ENCODE measurements at regions not wholly inside any gene's neighbourhood (a gene's known extent, or its start where the extent isn't known, plus 50 kb on each side); places are given as distances from the start of the nearest gene placed in this dataset.

- intact Hi-C loops (cut with DNase I), result no loop called here
- no peak for DNase-seq (ENCODE audit: missing footprints)
- no peak for ATAC-seq
These were observed 161.0 kb downstream of the ISL1 start for GRCh38 chr5:51544031-51544785.

- ATAC-seq (no peak), DNase-seq (ENCODE audit: missing footprints) (no peak)
- intact Hi-C loops (cut with DNase I), result no loop called here
These were observed 173.6 kb downstream of the ISL1 start for GRCh38 chr5:51556833-51557232.

GRCh38 chr5:51558682-51559081 lies 175.4 kb downstream of the ISL1 start:
- ATAC-seq, result no peak
- intact Hi-C loops (cut with DNase I), result no loop called here
- DNase-seq (ENCODE audit: missing footprints), result no peak

GRCh38 chr5:51559339-51559738 lies 176.1 kb downstream of the ISL1 start:
- ATAC-seq (no peak), DNase-seq (ENCODE audit: missing footprints) (no peak)
- intact Hi-C loops (cut with DNase I), result no loop called here

- intact Hi-C loops (cut with DNase I), result no loop called here
- ATAC-seq (no peak), DNase-seq (ENCODE audit: missing footprints) (no peak)
These were observed 176.8 kb downstream of the ISL1 start for GRCh38 chr5:51559921-51560658.

GRCh38 chr5:51566953-51567352 lies 183.7 kb downstream of the ISL1 start:
- ATAC-seq (no peak), DNase-seq (ENCODE audit: missing footprints) (no peak)
- intact Hi-C loops (cut with DNase I), result no loop called here

GRCh38 chr5:51567636-51568035 lies 184.4 kb downstream of the ISL1 start:
- DNase-seq (ENCODE audit: missing footprints), result no peak

GRCh38 chr5:51573835-51574234 lies 190.6 kb downstream of the ISL1 start:
- intact Hi-C loops (cut with DNase I), result no loop called here
- no peak for ATAC-seq
- DNase-seq (ENCODE audit: missing footprints), result no peak

More at GRCh38 chr5:51567636-51568035, 184.4 kb downstream of the ISL1 start:
- ATAC-seq, result no peak
- intact Hi-C loops (cut with DNase I), result no loop called here

- DNase-seq (ENCODE audit: missing footprints), result no peak
- intact Hi-C loops (cut with DNase I), result no loop called here
- ATAC-seq, result no peak
These were observed 199.7 kb downstream of the ISL1 start for GRCh38 chr5:51582871-51583394.

GRCh38 chr5:51598026-51598425 lies 214.8 kb downstream of the ISL1 start:
- intact Hi-C loops (cut with DNase I), result no loop called here
- ATAC-seq (no peak), DNase-seq (ENCODE audit: missing footprints) (no peak)

GRCh38 chr5:51599587-51599986 lies 216.3 kb downstream of the ISL1 start:
- intact Hi-C loops (cut with DNase I), result no loop called here
- DNase-seq (ENCODE audit: missing footprints) (no peak), ATAC-seq (no peak)

GRCh38 chr5:51604324-51604723 lies 221.1 kb downstream of the ISL1 start:
- intact Hi-C loops (cut with DNase I), result no loop called here
- no peak for ATAC-seq
- no peak for DNase-seq (ENCODE audit: missing footprints)

GRCh38 chr5:51606921-51607320 lies 223.7 kb downstream of the ISL1 start:
- DNase-seq (ENCODE audit: missing footprints), result no peak
- no peak for ATAC-seq
- intact Hi-C loops (cut with DNase I), result no loop called here

- ATAC-seq, result no peak
- DNase-seq (ENCODE audit: missing footprints), result no peak
- intact Hi-C loops (cut with DNase I), result no loop called here
These were observed 235.0 kb downstream of the ISL1 start for GRCh38 chr5:51618234-51618633.

- DNase-seq (ENCODE audit: missing footprints), result no peak
- intact Hi-C loops (cut with DNase I), result no loop called here
- ATAC-seq, result no peak
These were observed 237.9 kb downstream of the ISL1 start for GRCh38 chr5:51621156-51621555.

- DNase-seq (ENCODE audit: missing footprints) (no peak), ATAC-seq (no peak)
- intact Hi-C loops (cut with DNase I), result no loop called here
These were observed 239.0 kb downstream of the ISL1 start for GRCh38 chr5:51622161-51622790.

GRCh38 chr5:51625224-51625968 lies 242.1 kb downstream of the ISL1 start:
- ATAC-seq, result no peak
- no peak for DNase-seq (ENCODE audit: missing footprints)
- intact Hi-C loops (cut with DNase I), result no loop called here

- intact Hi-C loops (cut with DNase I), result no loop called here
- ATAC-seq (no peak), DNase-seq (ENCODE audit: missing footprints) (no peak)
These were observed 248.8 kb downstream of the ISL1 start for GRCh38 chr5:51632027-51632426.

GRCh38 chr5:51632793-51633192 lies 249.5 kb downstream of the ISL1 start:
- DNase-seq (ENCODE audit: missing footprints), result peak; percentile 28
- intact Hi-C loops (cut with DNase I), result no loop called here
- no peak for ATAC-seq
